ENCODE measurements at regions not wholly inside any gene's neighbourhood (a gene's known extent, or its start where the extent isn't known, plus 50 kb on each side); places are given as distances from the start of the nearest gene placed in this dataset.

- TF ChIP-seq, protein P1, sequence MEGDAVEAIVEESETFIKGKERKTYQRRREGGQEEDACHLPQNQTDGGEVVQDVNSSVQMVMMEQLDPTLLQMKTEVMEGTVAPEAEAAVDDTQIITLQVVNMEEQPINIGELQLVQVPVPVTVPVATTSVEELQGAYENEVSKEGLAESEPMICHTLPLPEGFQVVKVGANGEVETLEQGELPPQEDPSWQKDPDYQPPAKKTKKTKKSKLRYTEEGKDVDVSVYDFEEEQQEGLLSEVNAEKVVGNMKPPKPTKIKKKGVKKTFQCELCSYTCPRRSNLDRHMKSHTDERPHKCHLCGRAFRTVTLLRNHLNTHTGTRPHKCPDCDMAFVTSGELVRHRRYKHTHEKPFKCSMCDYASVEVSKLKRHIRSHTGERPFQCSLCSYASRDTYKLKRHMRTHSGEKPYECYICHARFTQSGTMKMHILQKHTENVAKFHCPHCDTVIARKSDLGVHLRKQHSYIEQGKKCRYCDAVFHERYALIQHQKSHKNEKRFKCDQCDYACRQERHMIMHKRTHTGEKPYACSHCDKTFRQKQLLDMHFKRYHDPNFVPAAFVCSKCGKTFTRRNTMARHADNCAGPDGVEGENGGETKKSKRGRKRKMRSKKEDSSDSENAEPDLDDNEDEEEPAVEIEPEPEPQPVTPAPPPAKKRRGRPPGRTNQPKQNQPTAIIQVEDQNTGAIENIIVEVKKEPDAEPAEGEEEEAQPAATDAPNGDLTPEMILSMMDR (IDR thresholded peaks at IDR 0.05) = no peak
- no peak for TF ChIP-seq POLR2A (IDR thresholded peaks at IDR 0.05)
These were observed 1090.0 kb upstream of the ZEB2 start for GRCh38 chr2:145609951-145610350.

Measured in suprapubic skin (tissue), 3 donors.